ENCODE measurements at regions not wholly inside any gene's neighbourhood (a gene's known extent, or its start where the extent isn't known, plus 50 kb on each side); places are given as distances from the start of the nearest gene placed in this dataset.

GRCh38 chr10:128318913-128319312 lies 192.7 kb upstream of the MKI67 start:
- no peak for DNase-seq

GRCh38 chr10:128322106-128322505 lies 195.9 kb upstream of the MKI67 start:
- DNase-seq = no peak

GRCh38 chr10:128322950-128323349 lies 196.7 kb upstream of the MKI67 start:
- DNase-seq = no peak

DNA sequence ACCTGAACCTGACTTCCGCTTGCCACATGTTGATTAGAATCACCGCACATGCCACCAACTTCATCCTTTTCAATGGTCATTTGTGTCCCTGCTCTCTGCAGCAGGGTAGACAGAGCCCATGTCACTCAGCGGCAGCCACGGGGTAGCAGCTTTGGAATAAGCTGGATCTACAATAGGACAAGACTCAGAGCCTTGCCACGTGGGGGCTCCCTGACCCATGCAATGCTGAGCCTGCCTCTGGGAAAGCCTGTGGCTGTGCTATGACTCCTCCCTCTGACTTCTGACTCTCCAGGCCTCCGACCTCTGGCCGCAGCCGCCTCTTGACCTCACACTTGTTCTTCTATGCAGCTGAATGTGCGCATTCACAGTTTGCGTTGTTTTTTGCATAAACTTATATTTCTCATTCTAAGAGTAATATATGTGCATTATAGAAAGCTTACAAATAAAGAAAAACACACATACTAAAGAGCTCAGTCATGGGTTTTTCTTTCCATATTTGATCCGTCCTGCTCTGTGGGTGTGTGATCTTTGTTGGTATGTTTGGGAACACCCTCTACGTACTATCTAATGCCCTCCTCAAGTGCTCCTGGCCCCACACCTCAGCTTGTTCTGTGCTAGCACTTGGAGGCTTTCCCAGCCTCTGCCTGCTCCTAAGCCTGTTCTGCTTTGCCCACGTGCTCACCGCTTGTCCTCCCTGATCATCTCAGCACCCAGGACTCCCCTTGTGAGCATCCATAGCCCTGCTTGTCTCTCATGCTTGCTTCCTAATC lies 198.0 kb upstream of the MKI67 start:
- DNase-seq = no peak

DNA sequence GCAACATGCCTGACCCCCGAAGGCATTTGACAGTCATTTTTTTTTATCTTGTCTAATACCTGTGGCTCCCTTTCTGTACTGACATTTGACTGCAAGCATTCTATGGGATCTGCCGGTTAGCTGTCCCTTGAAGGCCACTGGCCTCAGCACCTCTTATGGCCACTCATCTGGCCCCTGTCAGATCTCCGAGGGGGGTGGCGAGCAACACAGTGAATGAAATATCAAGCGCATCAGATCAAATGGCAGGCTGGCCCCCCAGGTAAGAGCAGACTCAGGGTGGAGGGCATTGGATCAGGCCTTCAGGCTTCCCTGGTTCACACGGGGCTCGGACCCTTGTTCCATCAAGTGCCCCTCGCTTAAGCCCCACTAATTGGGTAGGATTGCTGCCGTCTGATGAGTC lies 199.6 kb upstream of the MKI67 start:
- no peak for DNase-seq

DNA sequence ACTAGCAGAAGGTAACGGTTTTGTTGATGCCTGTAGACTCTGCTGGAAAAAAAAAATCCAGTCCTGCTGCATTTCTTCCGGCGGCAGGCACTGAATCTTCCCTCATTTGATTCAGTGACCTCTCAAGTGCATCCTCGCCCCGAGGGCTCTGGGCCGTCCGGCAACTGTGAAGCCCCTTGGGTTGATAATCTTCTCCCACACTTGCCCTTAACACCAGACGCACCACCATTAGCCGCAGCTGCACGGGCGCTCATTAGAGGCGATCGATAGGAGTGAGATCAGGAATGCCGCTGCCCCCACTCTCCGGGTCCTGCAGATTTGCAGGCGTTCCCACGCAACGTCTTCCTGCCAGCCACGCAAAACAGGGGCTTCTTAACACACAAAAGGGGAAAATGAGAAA lies 200.0 kb upstream of the MKI67 start:
- no peak for DNase-seq

GRCh38 chr10:128326851-128327250 lies 200.6 kb upstream of the MKI67 start:
- no peak for DNase-seq

DNA sequence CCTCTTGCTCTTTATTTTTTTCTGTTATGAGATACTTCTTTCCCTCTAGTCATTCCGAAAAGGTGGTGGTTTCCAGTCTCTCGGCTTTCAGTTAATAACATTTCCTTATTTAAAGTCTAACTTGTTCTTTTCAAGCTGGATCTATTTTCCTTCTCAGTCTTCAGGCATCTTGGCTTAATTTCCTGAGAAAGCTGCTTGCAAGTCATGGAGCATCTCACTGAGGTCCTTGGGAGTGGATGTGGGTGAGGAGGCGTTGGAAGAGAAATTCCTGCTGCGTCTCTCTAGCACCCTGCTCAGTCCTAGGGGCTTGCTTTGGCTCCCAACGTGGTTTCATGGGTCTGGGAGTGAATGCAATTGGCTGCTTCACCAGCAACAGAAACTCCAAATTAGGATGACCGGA lies 210.2 kb upstream of the MKI67 start:
- no peak for DNase-seq

GRCh38 chr10:128337860-128338378 lies 211.7 kb upstream of the MKI67 start:
- DNase-seq = peak; percentile 5

- DNase-seq = no peak
Measured at GRCh38 chr10:128338951-128339350, 212.7 kb upstream of the MKI67 start.

- no peak for DNase-seq
Measured at GRCh38 chr10:128339753-128340152, 213.5 kb upstream of the MKI67 start.

DNA sequence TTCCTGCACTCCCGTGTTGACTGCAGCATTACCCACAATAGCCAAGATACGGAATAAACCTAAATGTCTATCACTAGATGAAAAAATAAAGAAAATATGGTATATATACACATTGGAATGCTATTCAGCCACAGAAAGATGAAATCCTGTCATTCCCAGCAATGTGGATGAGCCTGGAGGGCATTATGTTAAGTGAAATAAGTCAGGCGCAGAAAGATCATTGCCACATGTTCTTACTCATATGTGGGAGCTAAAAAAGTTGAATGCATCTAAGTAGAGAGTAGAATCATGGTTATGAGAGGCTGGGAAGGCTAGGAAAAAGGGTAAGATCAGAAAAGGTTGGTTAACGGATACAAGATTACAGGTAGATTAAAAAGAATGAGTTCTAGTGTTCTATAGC lies 219.1 kb upstream of the MKI67 start:
- DNase-seq = no peak

GRCh38 chr10:128360783-128361182 lies 234.6 kb upstream of the MKI67 start:
- no peak for DNase-seq

GRCh38 chr10:128361487-128361886 lies 235.3 kb upstream of the MKI67 start:
- no peak for DNase-seq

GRCh38 chr10:128362514-128362913 lies 236.3 kb upstream of the MKI67 start:
- DNase-seq = no peak

GRCh38 chr10:128364631-128365030 lies 238.4 kb upstream of the MKI67 start:
- DNase-seq = no peak

- DNase-seq = no peak
Measured at GRCh38 chr10:128365156-128365725, 239.0 kb upstream of the MKI67 start.

- DNase-seq = no peak
Measured at GRCh38 chr10:128367807-128368206, 241.6 kb upstream of the MKI67 start.

DNA sequence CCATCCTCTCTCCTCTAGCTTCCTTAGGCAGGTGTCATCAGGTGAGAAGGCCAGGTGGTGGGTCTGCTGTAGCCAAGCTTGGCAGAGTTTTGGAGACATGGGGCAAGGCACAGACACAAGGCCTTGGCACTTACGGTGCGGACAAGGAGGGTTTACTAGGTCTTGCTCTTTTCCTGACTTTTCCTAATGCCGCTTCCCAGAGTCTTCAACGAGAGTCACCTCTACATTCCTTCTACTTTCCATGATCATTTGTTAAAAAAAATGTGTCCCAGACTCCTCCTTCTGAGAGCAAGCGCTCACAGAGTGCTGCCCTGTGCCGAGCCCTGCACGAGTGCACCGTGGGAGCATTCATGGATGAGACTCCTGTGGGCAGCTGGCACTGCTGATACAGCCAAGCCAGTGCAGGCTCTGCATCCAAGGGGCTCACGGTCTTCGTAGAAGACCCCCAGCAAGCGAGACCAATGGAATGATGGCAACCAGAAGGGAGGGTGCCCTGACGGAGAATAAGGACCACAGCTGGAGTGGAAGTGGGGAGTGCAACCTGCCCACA lies 243.0 kb upstream of the MKI67 start:
- DNase-seq = no peak

DNA sequence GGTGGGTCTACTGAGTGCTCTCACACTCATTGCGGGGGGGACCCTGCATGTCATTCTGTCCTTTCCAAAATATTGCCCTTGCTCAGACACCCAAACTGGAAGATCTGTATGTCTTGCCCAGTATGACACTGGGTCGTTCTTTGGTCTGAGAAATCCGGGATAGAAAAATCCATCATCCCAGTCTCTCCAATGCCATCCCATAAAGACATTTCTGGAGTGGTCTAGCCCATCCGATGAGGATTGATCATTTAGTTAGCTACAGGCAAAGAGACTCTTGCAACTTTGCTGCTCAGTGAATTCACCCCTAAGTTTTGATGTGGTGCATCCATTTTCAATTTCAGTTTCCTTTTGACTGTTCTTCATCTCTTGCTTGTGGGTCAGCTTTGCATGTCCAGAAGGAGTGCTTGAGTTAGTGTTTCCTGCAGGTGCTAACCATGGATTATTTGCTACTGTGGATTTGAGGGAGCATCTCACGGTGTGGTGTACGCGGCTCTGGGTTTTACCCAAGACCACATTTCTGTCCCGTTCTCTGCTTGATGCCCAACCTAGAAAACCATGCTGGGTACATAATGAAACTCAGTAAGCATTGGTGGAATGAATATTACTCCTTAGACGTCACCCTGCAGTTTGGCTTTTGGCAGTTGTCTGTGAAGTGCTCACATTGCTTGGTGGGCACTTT lies 247.0 kb upstream of the MKI67 start:
- no peak for DNase-seq

- DNase-seq = no peak
Measured at GRCh38 chr10:128373831-128374230, 247.6 kb upstream of the MKI67 start.

DNA sequence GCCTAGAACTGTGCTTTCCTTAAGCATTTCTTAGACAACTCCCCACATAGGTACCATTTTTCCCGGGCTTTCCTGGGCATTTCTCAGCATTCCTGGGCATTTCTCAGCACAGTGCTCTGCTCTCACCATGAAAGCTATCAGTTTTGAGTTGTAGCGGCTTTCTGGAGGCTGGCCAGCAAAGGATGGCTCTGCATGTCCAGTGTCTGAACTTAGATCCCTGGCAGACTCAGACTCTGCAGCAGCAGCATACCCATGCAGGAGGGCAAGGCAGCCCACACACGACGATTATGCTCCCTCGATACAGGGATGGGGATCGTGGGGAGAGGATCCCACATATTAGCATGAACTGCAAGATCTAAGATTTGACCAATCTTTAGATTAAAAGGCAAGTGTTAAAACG lies 248.9 kb upstream of the MKI67 start:
- DNase-seq = no peak

GRCh38 chr10:128377364-128377987 lies 251.3 kb upstream of the MKI67 start:
- no peak for DNase-seq
